ENCODE measurements at regions not wholly inside any gene's neighbourhood (a gene's known extent, or its start where the extent isn't known, plus 50 kb on each side); places are given as distances from the start of the nearest gene placed in this dataset.

- TF ChIP-seq, protein P1, sequence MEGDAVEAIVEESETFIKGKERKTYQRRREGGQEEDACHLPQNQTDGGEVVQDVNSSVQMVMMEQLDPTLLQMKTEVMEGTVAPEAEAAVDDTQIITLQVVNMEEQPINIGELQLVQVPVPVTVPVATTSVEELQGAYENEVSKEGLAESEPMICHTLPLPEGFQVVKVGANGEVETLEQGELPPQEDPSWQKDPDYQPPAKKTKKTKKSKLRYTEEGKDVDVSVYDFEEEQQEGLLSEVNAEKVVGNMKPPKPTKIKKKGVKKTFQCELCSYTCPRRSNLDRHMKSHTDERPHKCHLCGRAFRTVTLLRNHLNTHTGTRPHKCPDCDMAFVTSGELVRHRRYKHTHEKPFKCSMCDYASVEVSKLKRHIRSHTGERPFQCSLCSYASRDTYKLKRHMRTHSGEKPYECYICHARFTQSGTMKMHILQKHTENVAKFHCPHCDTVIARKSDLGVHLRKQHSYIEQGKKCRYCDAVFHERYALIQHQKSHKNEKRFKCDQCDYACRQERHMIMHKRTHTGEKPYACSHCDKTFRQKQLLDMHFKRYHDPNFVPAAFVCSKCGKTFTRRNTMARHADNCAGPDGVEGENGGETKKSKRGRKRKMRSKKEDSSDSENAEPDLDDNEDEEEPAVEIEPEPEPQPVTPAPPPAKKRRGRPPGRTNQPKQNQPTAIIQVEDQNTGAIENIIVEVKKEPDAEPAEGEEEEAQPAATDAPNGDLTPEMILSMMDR (IDR thresholded peaks at IDR 0.05): no peak
- no peak for TF ChIP-seq ZFX (IDR thresholded peaks at IDR 0.05; ENCODE audit: borderline replicate concordance)
Measured at GRCh38 chr2:80893711-80894110, 589.2 kb upstream of the LRRTM1 start.

Measured in 22Rv1 (cell line).